BLaER1 treated with 17β-estradiol and CSF1 and Interleukin-3, amounts not matched to agents 10 nM and 100 nM (cell line): ENCODE measurements at regions not wholly inside any gene's neighbourhood (a gene's known extent, or its start where the extent isn't known, plus 50 kb on each side); places are given as distances from the start of the nearest gene placed in this dataset.

Experiments used
- H3K27ac ChIP-seq, 11 experiments: shearing (Covaris generic); formaldehyde crosslinking; 2 replicates each; pipeline ENCODE4 v1.8.1; 2022
- H3K27me3 ChIP-seq, 11 experiments: shearing (Covaris generic); formaldehyde crosslinking; 2 replicates each; pipeline ENCODE4 v1.8.1; 2022
- H3K36me3 ChIP-seq, 11 experiments: shearing (Covaris generic); formaldehyde crosslinking; 2 replicates each; pipeline ENCODE4 v1.8.1; 2022
- H3K4me1 ChIP-seq, 10 experiments: shearing (Covaris generic); formaldehyde crosslinking; 2 replicates each; pipeline ENCODE4 v1.8.1; 2022
- H3K4me2 ChIP-seq, 11 experiments: shearing (Covaris generic); formaldehyde crosslinking; 2 replicates each; pipeline ENCODE4 v1.8.1; 2022
- H3K4me3 ChIP-seq, 10 experiments: shearing (Covaris generic); formaldehyde crosslinking; 2 replicates each; pipeline ENCODE4 v1.8.1; 2022
- H3K9ac ChIP-seq, 11 experiments: shearing (Covaris generic); formaldehyde crosslinking; 2 replicates each; pipeline ENCODE4 v1.8.1; 2022
- H3K9me3 ChIP-seq, 11 experiments: shearing (Covaris generic); formaldehyde crosslinking; replicated peaks in 1 of 11; 2 replicates each; pipeline ENCODE4 v1.8.1; 2022
- H4K20me1 ChIP-seq, 11 experiments: shearing (Covaris generic); formaldehyde crosslinking; 2 replicates each; pipeline ENCODE4 v1.8.1; 2022
- Cebpa-rat ChIP-seq, 11 experiments: shearing (Covaris generic); IDR thresholded peaks; 2 replicates each; pipeline ENCODE4 v1.8.1; 2022

GRCh38 chr5:155952486-155953089 lies 374.4 kb upstream of the SGCD start:
- no peaks in the 10 kb centered on the region for H3K4me1 ChIP-seq
- H3K4me2 ChIP-seq = no peak overlapping the region
- H3K9ac ChIP-seq = no peak overlapping the region
- no peaks in the 10 kb centered on the region for H3K9me3 ChIP-seq
- no peaks in the 10 kb centered on the region for H4K20me1 ChIP-seq
- no peaks in the 10 kb centered on the region for H3K36me3 ChIP-seq
- H3K27me3 ChIP-seq = no peaks in the 10 kb centered on the region
- H3K4me3 ChIP-seq = no peak overlapping the region
- no peak overlapping the region for H3K27ac ChIP-seq
- TF ChIP-seq Cebpa-rat (IDR thresholded peaks at IDR 0.05) = no peak

GRCh38 chr5:155953335-155953734 lies 373.6 kb upstream of the SGCD start:
- H3K4me3 ChIP-seq = no peak overlapping the region
- no peaks in the 10 kb centered on the region for H3K36me3 ChIP-seq
- H3K9ac ChIP-seq = no peak overlapping the region
- H3K4me2 ChIP-seq = no peak overlapping the region
- H4K20me1 ChIP-seq = no peaks in the 10 kb centered on the region
- H3K27me3 ChIP-seq = no peaks in the 10 kb centered on the region
- H3K9me3 ChIP-seq = no peaks in the 10 kb centered on the region
- H3K4me1 ChIP-seq = no peaks in the 10 kb centered on the region
- no peak for TF ChIP-seq Cebpa-rat (IDR thresholded peaks at IDR 0.05)
- no peak overlapping the region for H3K27ac ChIP-seq

GRCh38 chr5:155954701-155955445 lies 372.1 kb upstream of the SGCD start:
- H3K4me1 ChIP-seq = no peaks in the 10 kb centered on the region
- no peak for TF ChIP-seq Cebpa-rat (IDR thresholded peaks at IDR 0.05)
- H3K27me3 ChIP-seq = no peaks in the 10 kb centered on the region
- no peak overlapping the region for H3K4me3 ChIP-seq
- no peak overlapping the region for H3K9ac ChIP-seq
- no peaks in the 10 kb centered on the region for H3K36me3 ChIP-seq
- no peaks in the 10 kb centered on the region for H3K9me3 ChIP-seq
- H3K27ac ChIP-seq = no peak overlapping the region
- H4K20me1 ChIP-seq = no peaks in the 10 kb centered on the region
- H3K4me2 ChIP-seq = no peak overlapping the region

GRCh38 chr5:155957884-155958283 lies 369.1 kb upstream of the SGCD start:
- Histone ChIP-seq H3K9me3 (no peaks in the 10 kb centered on the region), H3K27ac (no peak overlapping the region), H4K20me1 (no peaks in the 10 kb centered on the region), H3K36me3 (no peaks in the 10 kb centered on the region), H3K4me2 (no peak overlapping the region), H3K4me3 (no peak overlapping the region), H3K9ac (no peak overlapping the region), H3K27me3 (no peaks in the 10 kb centered on the region), H3K4me1 (no peaks in the 10 kb centered on the region)
- TF ChIP-seq Cebpa-rat (IDR thresholded peaks at IDR 0.05) = no peak

- H3K27ac ChIP-seq = no peak overlapping the region
- no peak overlapping the region for H3K9ac ChIP-seq
- no peaks in the 10 kb centered on the region for H4K20me1 ChIP-seq
- no peaks in the 10 kb centered on the region for H3K36me3 ChIP-seq
- H3K9me3 ChIP-seq = no peaks in the 10 kb centered on the region
- H3K27me3 ChIP-seq = no peaks in the 10 kb centered on the region
- H3K4me2 ChIP-seq = no peak overlapping the region
- TF ChIP-seq Cebpa-rat (IDR thresholded peaks at IDR 0.05) = no peak
- H3K4me1 ChIP-seq = no peaks in the 10 kb centered on the region
- no peak overlapping the region for H3K4me3 ChIP-seq
Observed at GRCh38 chr5:155959082-155959481, 367.9 kb upstream of the SGCD start.

- Histone ChIP-seq H3K4me1 (no peaks in the 10 kb centered on the region), H3K9me3 (peaks cover 0 to 6% (median 1%) of the 10 kb centered on the region in 11 experiments; a peak in 7 of 22 replicates), H4K20me1 (no peaks in the 10 kb centered on the region), H3K9ac (no peak overlapping the region), H3K4me3 (no peak overlapping the region), H3K36me3 (no peaks in the 10 kb centered on the region), H3K27me3 (no peaks in the 10 kb centered on the region), H3K4me2 (no peak overlapping the region), H3K27ac (no peak overlapping the region)
- TF ChIP-seq Cebpa-rat (IDR thresholded peaks at IDR 0.05) = no peak
Observed at GRCh38 chr5:155960177-155960576, 366.8 kb upstream of the SGCD start.

GRCh38 chr5:155969537-155969936 lies 357.4 kb upstream of the SGCD start:
- Histone ChIP-seq H3K9ac (no peak overlapping the region), H3K4me3 (no peak overlapping the region), H3K27ac (no peak overlapping the region), H4K20me1 (no peaks in the 10 kb centered on the region), H3K9me3 (peaks cover 0 to 19% (median 10%) of the 10 kb centered on the region in 11 experiments; a peak in 14 of 22 replicates), H3K4me2 (no peak overlapping the region), H3K27me3 (no peaks in the 10 kb centered on the region), H3K4me1 (no peaks in the 10 kb centered on the region), H3K36me3 (no peaks in the 10 kb centered on the region)
- TF ChIP-seq Cebpa-rat (IDR thresholded peaks at IDR 0.05) = no peak

- H3K27ac ChIP-seq = no peak overlapping the region
- H4K20me1 ChIP-seq = no peaks in the 10 kb centered on the region
- no peak overlapping the region for H3K4me2 ChIP-seq
- TF ChIP-seq Cebpa-rat (IDR thresholded peaks at IDR 0.05) = no peak
- H3K27me3 ChIP-seq = no peaks in the 10 kb centered on the region
- H3K9me3 ChIP-seq = no peaks in the 10 kb centered on the region
- no peak overlapping the region for H3K4me3 ChIP-seq
- no peak overlapping the region for H3K9ac ChIP-seq
- no peaks in the 10 kb centered on the region for H3K4me1 ChIP-seq
- H3K36me3 ChIP-seq = no peaks in the 10 kb centered on the region
Observed at GRCh38 chr5:155974369-155974768, 352.6 kb upstream of the SGCD start.

GRCh38 chr5:155978850-155979249 lies 348.1 kb upstream of the SGCD start:
- Histone ChIP-seq H3K9ac (no peak overlapping the region), H3K36me3 (no peaks in the 10 kb centered on the region)

GRCh38 chr5:155982354-155982753 lies 344.6 kb upstream of the SGCD start:
- Histone ChIP-seq H3K4me1 (peaks cover 0 to 3% (median 0%) of the 10 kb centered on the region in 10 experiments; a peak in 1 of 20 replicates), H3K36me3 (no peaks in the 10 kb centered on the region), H3K4me2 (peak overlapping the region in 1 of 11 experiments; percentile 30; a peak in 1 of 22 replicates), H3K27me3 (no peaks in the 10 kb centered on the region), H3K9me3 (no peaks in the 10 kb centered on the region), H3K4me3 (no peak overlapping the region), H3K27ac (no peak overlapping the region), H3K9ac (no peak overlapping the region), H4K20me1 (no peaks in the 10 kb centered on the region)
- no peak for TF ChIP-seq Cebpa-rat (IDR thresholded peaks at IDR 0.05)

More at GRCh38 chr5:155978850-155979249, 348.1 kb upstream of the SGCD start:
- no peak overlapping the region for H3K4me2 ChIP-seq
- H4K20me1 ChIP-seq = no peaks in the 10 kb centered on the region
- no peaks in the 10 kb centered on the region for H3K4me1 ChIP-seq
- H3K9me3 ChIP-seq = no peaks in the 10 kb centered on the region
- no peak for TF ChIP-seq Cebpa-rat (IDR thresholded peaks at IDR 0.05)
- H3K27ac ChIP-seq = no peak overlapping the region
- no peak overlapping the region for H3K4me3 ChIP-seq
- H3K27me3 ChIP-seq = no peaks in the 10 kb centered on the region
